GM12878 (cell line): ENCODE measurements at regions not wholly inside any gene's neighbourhood (a gene's known extent, or its start where the extent isn't known, plus 50 kb on each side); places are given as distances from the start of the nearest gene placed in this dataset.
"Not testable (repeated sequence)": the region's sequence is repeated elsewhere in the genome, so short reads cannot be mapped to it uniquely, and the experiment has no call there.

Source experiments
- ATAC-seq: fragments of 200-7000 bp; cut with Tn5 transposase; 3 replicates; pipeline ENCODE4 v1.9.1; 2020; ENCODE audit warnings: mild to moderate bottlenecking, moderate library complexity
- BruUV-seq: library from RNA; stranded (reverse); fragments of 400-500 nt; replicated peaks from 2 replicates; lab custom pipeline; 2021; lab: Mats Ljungman, UMichigan
- CTCF ChIA-PET: fragments of 300-600 bp; sonication (Branson Sonifier 250); formaldehyde crosslinking; extraction: SDS; loops from one replicate; lab custom pipeline; 2021; ENCODE audit warnings: inconsistent platforms; lab: Yijun Ruan, JAX
- POLR2A ChIA-PET: fragments of 350-600 bp; formaldehyde crosslinking; extraction: SDS; loops from one replicate; lab custom pipeline; 2021; ENCODE audit warnings: inconsistent platforms; lab: Charles Lee
- RAD21 ChIA-PET: fragments of 300-600 bp; sonication (Branson Sonifier 250); formaldehyde crosslinking; loops from one replicate; lab custom pipeline; 2023; ENCODE audit warnings: antibody characterized with exemption; ENCODE audit not compliant: unreplicated experiment; lab: Charles Lee
- SMC1A ChIA-PET: fragments of 300-600 bp; sonication (Branson Sonifier 250); formaldehyde crosslinking; loops from one replicate; lab custom pipeline; 2023; ENCODE audit not compliant: unreplicated experiment, uncharacterized antibody; lab: Charles Lee
- DNase-seq: peaks from one replicate; pipeline ENCODE4 v3.0.0-alpha.2; 2011; ENCODE audit warnings: low read depth, low spot score
- FAIRE-seq: peaks from 3 replicates; lab custom pipeline; 2011; peaks lifted over from hg19 to GRCh38; lab: Jason Lieb, UNC
- H2AFZ ChIP-seq: 2 replicates; pipeline ENCODE4 v1.6.0; 2011; ENCODE audit warnings: low read depth, low read length, control low read depth; ENCODE audit not compliant: control insufficient read depth
- H3K27ac ChIP-seq: 2 replicates; pipeline ENCODE4 v1.5.1; 2011; ENCODE audit warnings: control low read depth; ENCODE audit not compliant: control insufficient read depth, insufficient read depth
- H3K27me3 ChIP-seq, 2 experiments: replicated peaks in 1 of 2; 2 replicates each; pipeline versions ENCODE4 v1.6.0 to v1.6.1; 2011; ENCODE audit warnings: low read length in 1 of 2; ENCODE audit not compliant: control insufficient read depth in 2 of 2, insufficient read depth in 2 of 2
- H3K36me3 ChIP-seq, 2 experiments: 2 replicates each; pipeline ENCODE4 v1.5.1; 2011; ENCODE audit warnings: low read length in 1 of 2; ENCODE audit not compliant: control insufficient read depth in 2 of 2, insufficient read depth in 2 of 2
- H3K4me1 ChIP-seq: 2 replicates; pipeline ENCODE4 v1.6.1; 2011; ENCODE audit warnings: mild to moderate bottlenecking, low read length, moderate library complexity, mixed read lengths; ENCODE audit not compliant: control insufficient read depth, insufficient read depth
- H3K4me2 ChIP-seq: 2 replicates; pipeline ENCODE4 v1.6.0; 2011; ENCODE audit warnings: control low read depth; ENCODE audit not compliant: control insufficient read depth, insufficient read depth
- H3K4me3 ChIP-seq: fragments of 200-600 bp; sonication (generic); 2 replicates; pipeline ENCODE4 v1.5.1; 2016
- H3K79me2 ChIP-seq: 2 replicates; pipeline ENCODE4 v1.6.0; 2011; ENCODE audit warnings: low read length; ENCODE audit not compliant: control insufficient read depth, insufficient read depth
- H3K9ac ChIP-seq: 2 replicates; pipeline ENCODE4 v1.8.0; 2011; ENCODE audit warnings: low read length, control low read depth, mixed read lengths; ENCODE audit not compliant: control insufficient read depth, insufficient read depth
- H3K9me3 ChIP-seq: replicated peaks from 3 replicates; pipeline ENCODE4 v1.5.1; 2011; ENCODE audit warnings: mild to moderate bottlenecking, low read length; ENCODE audit not compliant: control insufficient read depth, insufficient read depth
- H4K20me1 ChIP-seq: 2 replicates; pipeline ENCODE4 v1.6.0; 2011; ENCODE audit not compliant: control insufficient read depth, insufficient read depth
- WGBS: methylation state at CpG from one replicate; pipeline ENCODE4 v1.1.6; 2016; ENCODE audit warnings: low lambda C conversion rate; ENCODE audit not compliant: insufficient replicate concordance, insufficient coverage; ENCODE audit errors: missing lambda C conversion rate; 5-methylcytosine and 5-hydroxymethylcytosine counted together
- in situ Hi-C: fragments of 300-500 bp; cut with MboI; formaldehyde crosslinking; loops from 9 replicates; pipeline ENCODE4 v1.14.3; 2018; ENCODE audit warnings: mixed read lengths
- intact Hi-C: fragments of 100-400 bp; cut with micrococcal nuclease; formaldehyde crosslinking; loops from one replicate; pipeline ENCODE4 v1.14.2; 2022; ENCODE audit not compliant: unreplicated experiment

DNA sequence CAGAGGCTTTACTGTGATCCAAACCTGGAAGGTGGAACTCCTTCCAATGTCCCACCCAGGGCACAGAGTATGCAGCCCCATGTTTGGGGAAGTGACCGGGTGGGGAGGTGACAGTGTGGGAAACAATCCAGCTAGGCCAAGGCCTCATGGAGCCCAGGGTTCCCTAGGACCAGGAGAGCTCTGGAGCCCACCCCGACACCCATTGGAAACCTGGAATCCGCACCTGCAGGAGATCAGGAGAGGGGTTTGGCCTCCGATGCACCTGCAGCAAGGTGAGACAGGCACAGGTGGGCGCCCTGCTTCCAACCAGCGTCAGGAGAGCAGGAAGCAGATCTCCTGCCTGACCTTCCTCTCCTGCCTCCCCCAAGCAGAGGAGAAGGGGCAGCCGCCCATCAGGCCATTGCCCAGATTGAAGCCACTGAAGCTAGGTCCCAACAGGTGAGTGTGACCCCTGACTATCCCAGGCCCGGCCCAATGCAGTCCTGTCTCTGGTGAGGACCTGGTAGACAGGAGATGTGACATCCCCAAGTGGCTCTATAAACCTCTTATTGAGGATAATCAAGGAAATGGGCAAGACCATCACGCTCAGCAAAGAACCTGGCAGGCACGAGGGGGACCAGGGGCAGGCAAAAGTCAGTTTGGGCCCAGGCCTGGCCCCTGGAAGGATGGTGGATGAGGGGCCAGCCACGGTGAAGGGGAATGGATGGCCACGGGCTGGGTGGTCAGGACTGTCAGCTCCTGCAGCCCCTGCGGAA, 53.1 kb upstream of the CSPG4 start:
- WGBS, result 17% methylated on average over 10 of the region's 13 CpGs
- RAD21 ChIA-PET, H3K4me2 ChIP-seq, H3K9me3 ChIP-seq, ATAC-seq, H3K4me3 ChIP-seq, H3K27ac ChIP-seq, intact Hi-C loops, H3K36me3 ChIP-seq, H2AFZ ChIP-seq, H3K27me3 ChIP-seq, CTCF ChIA-PET, H4K20me1 ChIP-seq, H3K79me2 ChIP-seq, in situ Hi-C loops, BruUV-seq, DNase-seq, POLR2A ChIA-PET, FAIRE-seq, H3K4me1 ChIP-seq, SMC1A ChIA-PET, H3K9ac ChIP-seq: not testable (repeated sequence)

DNA sequence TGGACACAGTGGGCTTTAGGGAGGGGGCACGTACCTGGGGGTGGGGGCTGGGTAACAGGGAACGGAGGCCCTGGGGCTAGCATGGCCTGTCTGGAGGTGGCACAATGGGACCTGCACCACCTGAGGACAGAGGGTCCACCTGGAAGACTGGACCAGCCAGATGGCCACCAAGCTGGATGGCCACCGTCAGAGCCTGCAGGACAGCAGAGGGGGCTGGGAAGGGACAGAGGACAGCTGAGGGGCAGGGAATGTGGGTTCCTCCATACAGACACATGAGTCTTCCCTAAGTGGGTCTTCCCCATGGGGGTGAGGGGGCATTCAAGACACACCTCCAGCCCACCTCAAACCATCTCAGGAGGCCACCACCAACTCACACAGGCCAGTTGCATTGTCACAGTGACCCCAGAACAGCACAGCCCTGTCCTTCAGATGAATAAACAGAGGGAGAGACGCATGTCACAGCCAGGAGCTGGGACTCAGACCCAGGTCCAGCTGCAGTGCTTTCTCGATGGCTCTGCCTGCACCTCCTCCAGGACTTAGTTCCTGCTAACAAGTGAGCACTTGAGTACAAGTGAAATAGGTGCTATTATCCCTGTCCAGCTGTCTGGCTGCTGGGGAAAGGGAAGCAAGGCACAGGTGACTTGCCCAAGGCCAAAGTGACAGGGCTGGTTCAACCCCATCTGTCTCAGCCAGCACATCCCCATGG, 52.4 kb upstream of the CSPG4 start:
- H2AFZ ChIP-seq, RAD21 ChIA-PET, H3K79me2 ChIP-seq, H3K9ac ChIP-seq, ATAC-seq, DNase-seq, H3K27me3 ChIP-seq, FAIRE-seq, H3K4me2 ChIP-seq, H3K4me1 ChIP-seq, H4K20me1 ChIP-seq, BruUV-seq, intact Hi-C loops, H3K9me3 ChIP-seq, H3K36me3 ChIP-seq, CTCF ChIA-PET, in situ Hi-C loops, H3K27ac ChIP-seq, POLR2A ChIA-PET, H3K4me3 ChIP-seq, SMC1A ChIA-PET: not testable (repeated sequence)
- WGBS, result 21% methylated on average over 4 of the region's 5 CpGs

DNA sequence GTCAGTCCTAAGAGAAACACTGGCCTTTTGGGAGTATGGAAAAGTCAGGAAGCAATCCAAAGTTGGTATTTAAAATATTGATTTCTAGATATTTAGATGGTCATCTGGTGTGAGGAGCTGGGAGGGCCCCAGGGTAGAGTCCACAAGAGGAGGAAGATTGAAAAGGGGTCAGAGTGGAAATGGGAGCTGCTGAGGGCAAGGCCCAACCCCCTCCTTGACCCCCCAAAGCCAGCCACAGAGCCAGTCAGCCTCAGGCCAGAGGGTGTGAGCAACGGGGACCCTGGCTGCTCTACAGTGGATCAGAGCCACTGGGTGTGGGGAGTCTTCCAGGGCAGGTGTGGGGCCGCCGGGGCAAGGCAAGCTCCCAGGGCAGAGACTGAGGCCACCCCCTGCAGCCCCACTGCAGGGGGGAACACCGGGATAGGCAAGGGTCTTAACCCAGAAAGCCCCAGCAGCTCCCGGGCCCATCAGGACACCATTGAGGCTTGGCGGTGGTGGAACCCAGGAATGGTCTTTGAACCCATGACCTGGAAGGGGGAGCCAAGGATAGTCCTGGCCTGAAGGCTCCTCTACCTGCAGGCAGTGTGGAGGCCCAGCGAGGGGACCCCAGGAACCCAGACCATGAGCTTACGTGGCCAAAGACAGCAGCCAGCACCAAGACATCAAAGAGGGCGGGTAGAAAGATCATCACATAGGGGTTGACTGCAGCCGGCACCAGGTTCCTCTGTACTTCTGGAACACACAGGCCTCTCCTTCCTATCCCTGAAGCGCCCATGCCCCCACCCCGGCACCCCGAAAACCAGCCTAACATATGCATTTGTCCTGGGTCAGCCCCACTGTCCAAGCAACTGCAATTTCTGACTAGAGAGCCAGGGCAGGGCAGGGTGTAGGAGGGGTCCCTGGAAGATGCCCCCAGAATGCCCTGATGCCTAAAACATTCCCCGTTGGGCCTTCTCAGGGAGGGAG, 51.3 kb upstream of the CSPG4 start:
- SMC1A ChIA-PET, H2AFZ ChIP-seq, H3K4me3 ChIP-seq, H3K79me2 ChIP-seq, CTCF ChIA-PET, H3K9me3 ChIP-seq, H3K27ac ChIP-seq, H3K9ac ChIP-seq, POLR2A ChIA-PET, intact Hi-C loops, H3K4me1 ChIP-seq, DNase-seq, H3K27me3 ChIP-seq, ATAC-seq, in situ Hi-C loops, BruUV-seq, H3K36me3 ChIP-seq, H3K4me2 ChIP-seq, RAD21 ChIA-PET, FAIRE-seq, H4K20me1 ChIP-seq: not testable (repeated sequence)
- WGBS, result 35% methylated on average over 14 of the region's 14 CpGs
